ENCODE measurements at regions not wholly inside any gene's neighbourhood (a gene's known extent, or its start where the extent isn't known, plus 50 kb on each side); places are given as distances from the start of the nearest gene placed in this dataset. TPM values are rescaled to one million over a fixed set of nuclear protein-coding genes. Genes with fewer than 3 reads are reported as not detected.
A peak's percentile ranks its signal among the peaks of the same experiment; 100 is the strongest.

- H3K4me3 ChIP-seq (ENCODE audit: low read depth, low read length): no peak overlapping the region
- DNase-seq (ENCODE audit: low read depth in 4 of 6, low spot score in 6 of 6): peak in 1 of 6 donors; percentile 49
- no peaks in the 10 kb centered on the region for H3K4me1 ChIP-seq (ENCODE audit: control insufficient read depth, insufficient read depth, low read length)
- no peaks in the 10 kb centered on the region for H3K27me3 ChIP-seq (ENCODE audit: control insufficient read depth, insufficient read depth, low read length)
- no peak overlapping the region for H3K27ac ChIP-seq (ENCODE audit: low read depth, low read length)
- no peaks in the 10 kb centered on the region for H3K9me3 ChIP-seq (ENCODE audit: control insufficient read depth, insufficient read depth, low read length)
- 95% methylated on average over 2 of the region's 5 CpGs for WGBS (ENCODE audit: insufficient coverage)
- no peaks in the 10 kb centered on the region for H3K36me3 ChIP-seq (ENCODE audit: control insufficient read depth, insufficient read depth, low read length)
Measured at GRCh38 chr3:67715971-67716370, 61.6 kb upstream of the SUCLG2 start.

- Histone ChIP-seq H3K4me1 (ENCODE audit: control insufficient read depth, insufficient read depth, low read length) (no peaks in the 10 kb centered on the region), H3K4me3 (ENCODE audit: low read depth, low read length) (no peak overlapping the region), H3K27me3 (ENCODE audit: control insufficient read depth, insufficient read depth, low read length) (no peaks in the 10 kb centered on the region), H3K9me3 (ENCODE audit: control insufficient read depth, insufficient read depth, low read length) (no peaks in the 10 kb centered on the region), H3K36me3 (ENCODE audit: control insufficient read depth, insufficient read depth, low read length) (no peaks in the 10 kb centered on the region), H3K27ac (ENCODE audit: low read depth, low read length) (no peak overlapping the region)
- no peak for DNase-seq (ENCODE audit: low read depth in 4 of 6, low spot score in 6 of 6)
- 86% methylated on average over 2 of the region's 3 CpGs for WGBS (ENCODE audit: insufficient coverage)
Measured at GRCh38 chr3:67713764-67714469, 59.5 kb upstream of the SUCLG2 start.

- Histone ChIP-seq H3K4me1 (ENCODE audit: control insufficient read depth, insufficient read depth, low read length) (no peaks in the 10 kb centered on the region), H3K27ac (ENCODE audit: low read depth, low read length) (no peak overlapping the region), H3K9me3 (ENCODE audit: control insufficient read depth, insufficient read depth, low read length) (no peaks in the 10 kb centered on the region), H3K27me3 (ENCODE audit: control insufficient read depth, insufficient read depth, low read length) (no peaks in the 10 kb centered on the region), H3K36me3 (ENCODE audit: control insufficient read depth, insufficient read depth, low read length) (no peaks in the 10 kb centered on the region), H3K4me3 (ENCODE audit: low read depth, low read length) (no peak overlapping the region)
- DNase-seq (ENCODE audit: low read depth in 4 of 6, low spot score in 6 of 6): no peak
Measured at GRCh38 chr3:67712259-67712658, 57.8 kb upstream of the SUCLG2 start.

GRCh38 chr3:67710396-67710795 lies 56.0 kb upstream of the SUCLG2 start:
- Histone ChIP-seq H3K36me3 (ENCODE audit: control insufficient read depth, insufficient read depth, low read length) (no peaks in the 10 kb centered on the region), H3K27ac (ENCODE audit: low read depth, low read length) (no peak overlapping the region), H3K27me3 (ENCODE audit: control insufficient read depth, insufficient read depth, low read length) (no peaks in the 10 kb centered on the region)

GRCh38 chr3:67706934-67707333 lies 52.5 kb upstream of the SUCLG2 start:
- Histone ChIP-seq H3K4me3 (ENCODE audit: low read depth, low read length) (no peak overlapping the region), H3K36me3 (ENCODE audit: control insufficient read depth, insufficient read depth, low read length) (no peaks in the 10 kb centered on the region), H3K4me1 (ENCODE audit: control insufficient read depth, insufficient read depth, low read length) (no peaks in the 10 kb centered on the region), H3K27me3 (ENCODE audit: control insufficient read depth, insufficient read depth, low read length) (no peaks in the 10 kb centered on the region), H3K9me3 (ENCODE audit: control insufficient read depth, insufficient read depth, low read length) (no peaks in the 10 kb centered on the region), H3K27ac (ENCODE audit: low read depth, low read length) (no peak overlapping the region)
- DNase-seq (ENCODE audit: low read depth in 4 of 6, low spot score in 6 of 6): no peak
- WGBS (ENCODE audit: insufficient coverage): no CpG with 5 or more reads among the region's 4 CpGs

More at GRCh38 chr3:67710396-67710795, 56.0 kb upstream of the SUCLG2 start:
- H3K9me3 ChIP-seq (ENCODE audit: control insufficient read depth, insufficient read depth, low read length): no peaks in the 10 kb centered on the region
- H3K4me3 ChIP-seq (ENCODE audit: low read depth, low read length): no peak overlapping the region
- H3K4me1 ChIP-seq (ENCODE audit: control insufficient read depth, insufficient read depth, low read length): no peaks in the 10 kb centered on the region
- no peak for DNase-seq (ENCODE audit: low read depth in 4 of 6, low spot score in 6 of 6)

GRCh38 chr3:67704322-67704721 lies 49.9 kb upstream of the SUCLG2 start:
- H3K9me3 ChIP-seq (ENCODE audit: control insufficient read depth, insufficient read depth, low read length): no peaks in the 10 kb centered on the region
- WGBS (ENCODE audit: insufficient coverage): 98% methylated on average over 4 of the region's 4 CpGs
- DNase-seq (ENCODE audit: low read depth in 4 of 6, low spot score in 6 of 6): no peak
- no peak overlapping the region for H3K27ac ChIP-seq (ENCODE audit: low read depth, low read length)
- H3K36me3 ChIP-seq (ENCODE audit: control insufficient read depth, insufficient read depth, low read length): no peaks in the 10 kb centered on the region
- no peaks in the 10 kb centered on the region for H3K4me1 ChIP-seq (ENCODE audit: control insufficient read depth, insufficient read depth, low read length)
- no peak overlapping the region for H3K4me3 ChIP-seq (ENCODE audit: low read depth, low read length)
- H3K27me3 ChIP-seq (ENCODE audit: control insufficient read depth, insufficient read depth, low read length): no peaks in the 10 kb centered on the region

Small RNAs in the stretch of these regions (small RNA-seq; reads per million reads assigned to genes)
- not detected for gene AC107626.1 (ENCODE audit: low replicate concordance)

All from spinal cord (tissue), 10 donors.